HL-60 (cell line): ENCODE measurements at regions not wholly inside any gene's neighbourhood (a gene's known extent, or its start where the extent isn't known, plus 50 kb on each side); places are given as distances from the start of the nearest gene placed in this dataset.
"Not testable (repeated sequence)": the region's sequence is repeated elsewhere in the genome, so short reads cannot be mapped to it uniquely, and the experiment has no call there.

ENCODE experiments used
- DNase-seq, 2 experiments: peaks; one replicate each; pipeline ENCODE4 v3.0.0-alpha.2; 2010 to 2020; ENCODE audit warnings: low read depth in 1 of 2, low spot score in 1 of 2
- H3K27ac ChIP-seq: fragments of 250-450 bp; sonication (Bioruptor Pico); replicated peaks from 2 replicates; pipeline ENCODE4 v1.5.1; 2020; ENCODE audit warnings: mild to moderate bottlenecking, moderate library complexity
- H3K27me3 ChIP-seq: fragments of 250-450 bp; sonication (Bioruptor Pico); 2 replicates; pipeline ENCODE4 v1.5.1; 2021; ENCODE audit warnings: mild to moderate bottlenecking, moderate library complexity; ENCODE audit not compliant: insufficient read depth, poor library complexity, severe bottlenecking
- H3K4me3 ChIP-seq: replicated peaks from 2 replicates; pipeline ENCODE4 v1.5.1; 2011; ENCODE audit warnings: mild to moderate bottlenecking, control low read depth, low read length; ENCODE audit not compliant: insufficient read depth
- CTCF ChIP-seq: IDR thresholded peaks from one replicate; pipeline ENCODE4 v1.5.1; 2011; ENCODE audit warnings: low read length, control low read depth, inconsistent platforms; ENCODE audit not compliant: insufficient read depth
- GABPA ChIP-seq: IDR thresholded peaks from 2 replicates; pipeline ENCODE4 v1.6.1; 2012; ENCODE audit warnings: low read depth
- POLR2AphosphoS5 ChIP-seq: IDR thresholded peaks from 2 replicates; pipeline ENCODE4 v1.6.1; 2012; ENCODE audit warnings: low read depth
- REST ChIP-seq: IDR thresholded peaks from 2 replicates; pipeline ENCODE4 v1.6.1; 2012; ENCODE audit warnings: low read depth; ENCODE audit not compliant: insufficient replicate concordance
- SPI1 ChIP-seq: IDR thresholded peaks from 2 replicates; pipeline ENCODE4 v1.6.1; 2012; ENCODE audit warnings: low read depth, mild to moderate bottlenecking, borderline replicate concordance

DNA sequence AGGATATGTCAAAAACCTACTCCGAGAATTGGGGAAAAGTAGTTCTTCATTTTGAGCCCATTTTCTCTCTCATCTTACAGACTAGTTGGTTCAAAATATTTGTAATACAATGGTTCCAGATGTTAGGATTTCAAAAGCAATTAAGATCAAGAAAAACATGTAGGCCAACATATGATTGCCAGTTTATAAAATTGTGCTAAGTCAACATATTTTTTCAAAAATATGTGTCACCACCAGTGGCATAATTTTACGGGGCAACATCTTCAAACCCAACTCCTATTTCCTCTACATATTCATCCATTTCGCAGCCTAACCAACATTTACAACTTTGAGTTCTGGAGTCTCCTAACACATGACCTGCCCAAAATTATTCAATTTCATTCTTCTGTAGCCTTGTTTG is 514.5 kb upstream of the TPK1 start:
- Histone ChIP-seq H3K27ac (no peak overlapping the region), H3K4me3 (no peak overlapping the region), H3K27me3 (no peaks in the 10 kb centered on the region)
- no peak for DNase-seq
- TF ChIP-seq SPI1 (no peak), REST (no peak), POLR2AphosphoS5 (no peak), CTCF (no peak), GABPA (no peak)

- not testable (repeated sequence) for DNase-seq, H3K4me3 ChIP-seq, H3K27me3 ChIP-seq, H3K27ac ChIP-seq
Observed at GRCh38 chr7:145349452-145349851, 513.6 kb upstream of the TPK1 start.

DNA sequence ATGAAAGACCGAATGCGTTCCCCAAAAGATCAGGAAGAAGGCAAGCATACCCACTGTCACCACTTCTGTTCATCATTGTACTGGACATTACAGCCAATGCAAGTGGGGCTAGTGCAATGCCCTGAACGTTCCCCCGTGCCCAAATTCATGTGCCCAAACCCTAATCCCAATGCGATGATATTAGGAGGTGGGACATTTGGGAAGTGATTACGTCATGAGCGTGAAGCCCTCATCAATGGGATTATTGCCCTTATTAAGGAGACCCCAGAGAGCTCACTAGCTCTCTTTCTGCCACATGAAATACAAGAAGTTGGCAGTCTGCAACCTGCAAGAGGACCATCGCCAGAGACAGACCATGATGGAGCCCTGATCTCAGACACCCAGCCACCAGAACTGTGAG is 511.4 kb upstream of the TPK1 start:
- TF ChIP-seq REST (no peak), GABPA (no peak), SPI1 (no peak), POLR2AphosphoS5 (no peak), CTCF (no peak)
- no peak overlapping the region for H3K27ac ChIP-seq
- H3K27me3 ChIP-seq: no peaks in the 10 kb centered on the region
- no peak for DNase-seq
- H3K4me3 ChIP-seq: no peak overlapping the region

- Histone ChIP-seq H3K4me3 (no peak overlapping the region), H3K27ac (no peak overlapping the region), H3K27me3 (no peaks in the 10 kb centered on the region)
- TF ChIP-seq SPI1 (no peak), REST (no peak), GABPA (no peak), POLR2AphosphoS5 (no peak), CTCF (no peak)
- DNase-seq: no peak
Observed at GRCh38 chr7:145339319-145339718, 503.5 kb upstream of the TPK1 start.
